HCT116 (cell line): ENCODE measurements at regions not wholly inside any gene's neighbourhood (a gene's known extent, or its start where the extent isn't known, plus 50 kb on each side); places are given as distances from the start of the nearest gene placed in this dataset.

Source experiments
- ATAC-seq: fragments of 200-7000 bp; cut with Tn5 transposase; 2 replicates; pipeline ENCODE4 v1.9.1; 2020; ENCODE audit warnings: mild to moderate bottlenecking, moderate library complexity
- BruUV-seq: library from RNA; stranded (reverse); fragments of 400-500 nt; replicated peaks from 2 replicates; lab custom pipeline; 2021; lab: Mats Ljungman, UMichigan
- CTCF ChIA-PET: fragments of 300-600 bp; sonication (Branson Sonifier 250); formaldehyde crosslinking; loops from one replicate; lab custom pipeline; 2021; ENCODE audit warnings: antibody characterized with exemption; lab: Charles Lee
- POLR2A ChIA-PET: fragments of 300-600, 350-600 bp; sonication (Branson Sonifier 250); formaldehyde crosslinking; loops from one replicate; lab custom pipeline; 2021; ENCODE audit warnings: antibody characterized with exemption; lab: Charles Lee
- RAD21 ChIA-PET, 2 experiments: fragments of 300-600 bp; sonication (Branson Sonifier 250); formaldehyde crosslinking; loops; one replicate each; lab custom pipeline; 2023; ENCODE audit warnings: low total read pairs in 2 of 2; ENCODE audit not compliant: uncharacterized antibody in 2 of 2, unreplicated experiment in 2 of 2, low non-redundant PET in 1 of 2; lab: Charles Lee
- DNase-seq: peaks from one replicate; pipeline ENCODE4 v3.0.0-alpha.2; 2010; ENCODE audit warnings: low read depth, low spot score
- H2AFZ ChIP-seq: fragments of 200-600 bp; shearing (Covaris generic), sonication (generic); 2 replicates; pipeline ENCODE4 v1.6.1; 2017; ENCODE audit warnings: low read depth, mixed run types, mixed read lengths, antibody characterized with exemption, low read length; ENCODE audit not compliant: poor library complexity, severe bottlenecking
- H3K27ac ChIP-seq: 2 replicates; pipeline ENCODE4 v1.5.1; 2012; ENCODE audit warnings: low read depth, low read length
- H3K27me3 ChIP-seq: fragments of 200-600 bp; sonication (generic); 2 replicates; pipeline ENCODE4 v1.6.1; 2016; ENCODE audit warnings: mixed run types, low read length, mixed read lengths; ENCODE audit not compliant: insufficient read depth
- H3K36me3 ChIP-seq, 2 experiments: fragments of 200-500 bp in 1 of 2; fragments of 200-600 bp in 1 of 2; sonication (Bioruptor generic) in 1 of 2; sonication (generic) in 1 of 2; 2 replicates each; pipeline versions ENCODE4 v1.5.1 to v1.6.1; 2014 to 2016; ENCODE audit warnings: low read length in 2 of 2, inconsistent platforms in 1 of 2, mixed read lengths in 1 of 2, mixed run types in 1 of 2; ENCODE audit not compliant: insufficient read depth in 2 of 2, control insufficient read depth in 1 of 2
- H3K4me1 ChIP-seq, 2 experiments: fragments of 200-600 bp in 1 of 2; sonication (generic) in 1 of 2; 2 replicates each; pipeline versions ENCODE4 v1.5.1 to v1.6.1; 2012 to 2017; ENCODE audit warnings: low read length in 2 of 2, inconsistent platforms in 1 of 2, mild to moderate bottlenecking in 1 of 2, mixed read lengths in 1 of 2, mixed run types in 1 of 2, moderate library complexity in 1 of 2; ENCODE audit not compliant: insufficient read depth in 2 of 2, control insufficient read depth in 1 of 2
- H3K4me2 ChIP-seq: fragments of 200-600 bp; sonication (generic); 2 replicates; pipeline ENCODE4 v1.6.1; 2017; ENCODE audit warnings: mixed run types, low read length, mixed read lengths
- H3K4me3 ChIP-seq, 2 experiments: fragments of 200-600 bp in 1 of 2; sonication (generic) in 1 of 2; replicated peaks in 1 of 2; 2 replicates each; pipeline ENCODE4 v1.5.1; 2011 to 2016; ENCODE audit warnings: low read length in 2 of 2, control low read depth in 1 of 2, low read depth in 1 of 2, mild to moderate bottlenecking in 1 of 2, mixed read lengths in 1 of 2, mixed run types in 1 of 2
- H3K79me2 ChIP-seq: fragments of 200-600 bp; sonication (generic); 2 replicates; pipeline ENCODE4 v1.6.1; 2017; ENCODE audit warnings: mild to moderate bottlenecking, mixed run types, low read length, moderate library complexity, mixed read lengths; ENCODE audit not compliant: insufficient read depth
- H3K9ac ChIP-seq: fragments of 200-600 bp; sonication (generic); 2 replicates; pipeline ENCODE4 v1.6.1; 2016; ENCODE audit warnings: low read length, mixed read lengths
- H3K9me2 ChIP-seq: fragments of 200-600 bp; sonication (generic), shearing (Covaris generic); 2 replicates; pipeline ENCODE4 v1.6.1; 2017; ENCODE audit warnings: mixed run types, mild to moderate bottlenecking, moderate library complexity; ENCODE audit not compliant: insufficient read depth
- H3K9me3 ChIP-seq, 2 experiments: fragments of 200-500 bp in 1 of 2; fragments of 200-600 bp in 1 of 2; sonication (Bioruptor generic) in 1 of 2; sonication (generic) in 1 of 2; 2 replicates each; pipeline ENCODE4 v1.6.1; 2014 to 2017; ENCODE audit warnings: low read length in 2 of 2, mixed read lengths in 2 of 2, inconsistent platforms in 1 of 2, low read depth in 1 of 2, mild to moderate bottlenecking in 1 of 2, mixed run types in 1 of 2, moderate library complexity in 1 of 2; ENCODE audit not compliant: control insufficient read depth in 1 of 2, insufficient read depth in 1 of 2
- H4K20me1 ChIP-seq: fragments of 200-600 bp; sonication (generic), shearing (Covaris generic); 2 replicates; pipeline ENCODE4 v1.6.1; 2017; ENCODE audit warnings: mixed run types, mild to moderate bottlenecking, moderate library complexity; ENCODE audit not compliant: insufficient read depth
- CEBPB ChIP-seq: IDR thresholded peaks from 2 replicates; pipeline ENCODE4 v1.6.1; 2012; ENCODE audit warnings: low read depth
- EGR1 ChIP-seq: IDR thresholded peaks from 2 replicates; pipeline ENCODE4 v1.6.1; 2012; ENCODE audit warnings: low read depth
- EZH2 ChIP-seq: fragments of 200-600 bp; sonication (generic); IDR thresholded peaks from 2 replicates; pipeline ENCODE4 v1.6.1; 2017; ENCODE audit warnings: antibody characterized with exemption, mixed run types
- FOSL1 ChIP-seq: IDR thresholded peaks from 2 replicates; pipeline ENCODE4 v1.6.1; 2012; ENCODE audit warnings: low read depth
- POLR2A ChIP-seq: IDR thresholded peaks from 2 replicates; pipeline ENCODE4 v1.7.0; 2011; ENCODE audit warnings: borderline replicate concordance; ENCODE audit not compliant: insufficient read depth, insufficient read length; ENCODE audit errors: extremely low read depth
- POLR2AphosphoS5 ChIP-seq: IDR thresholded peaks from 2 replicates; pipeline ENCODE4 v1.6.1; 2011; ENCODE audit warnings: mild to moderate bottlenecking, low read depth, low read length, moderate library complexity
- RAD21 ChIP-seq: IDR thresholded peaks from 2 replicates; pipeline ENCODE4 v1.6.1; 2012; ENCODE audit warnings: low read depth, mild to moderate bottlenecking
- SRF ChIP-seq: IDR thresholded peaks from 2 replicates; pipeline ENCODE4 v1.6.1; 2012; ENCODE audit warnings: low read depth
- TCF7L2 ChIP-seq: IDR thresholded peaks from 2 replicates; pipeline ENCODE4 v1.7.0; 2011; ENCODE audit warnings: borderline replicate concordance, inconsistent platforms; ENCODE audit not compliant: insufficient read depth, insufficient read length; ENCODE audit errors: extremely low read depth
- ZFX ChIP-seq: fragments of 450-650 bp; IDR thresholded peaks from 2 replicates; pipeline ENCODE4 v1.6.1; 2017
- ZNF274 ChIP-seq: fragments of 200-500 bp; sonication (Bioruptor generic); IDR thresholded peaks from 2 replicates; pipeline ENCODE4 v1.6.1; 2014; ENCODE audit warnings: mild to moderate bottlenecking, low read depth, low read length, inconsistent platforms
- intact Hi-C: fragments of 100-400 bp; cut with micrococcal nuclease; formaldehyde crosslinking; loops from 2 replicates; pipeline ENCODE4 v1.10.0; 2022
- TF ChIP-seq, protein P1 (sequence below): IDR thresholded peaks from 2 replicates; pipeline ENCODE4 v1.6.1; 2012; ENCODE audit warnings: low read depth
- TF ChIP-seq, protein P2 (sequence below): IDR thresholded peaks from 2 replicates; pipeline ENCODE4 v1.6.1; 2011; ENCODE audit warnings: mild to moderate bottlenecking, low read length, moderate library complexity; ENCODE audit not compliant: insufficient replicate concordance; ENCODE audit errors: extremely low read depth
- TF ChIP-seq, protein P3 (sequence below), 3 experiments: fragments of 200-600 bp in 1 of 3; sonication (generic) in 1 of 3; IDR thresholded peaks in 2 of 3; conservative IDR thresholded peaks in 1 of 3; 2 replicates each; pipeline ENCODE4 v1.5.1; 2012 to 2017; ENCODE audit warnings: low read depth in 2 of 3, low read length in 2 of 3, antibody characterized with exemption in 1 of 3, borderline replicate concordance in 1 of 3, control low read depth in 1 of 3, mild to moderate bottlenecking in 1 of 3, mixed read lengths in 1 of 3, mixed run types in 1 of 3, moderate library complexity in 1 of 3; ENCODE audit not compliant: insufficient read depth in 1 of 3
- TF ChIP-seq, protein P4 (sequence below): IDR thresholded peaks from 2 replicates; pipeline ENCODE4 v1.6.1; 2012
- TF ChIP-seq, protein P5 (sequence below): IDR thresholded peaks from 2 replicates; pipeline ENCODE4 v1.6.1; 2012

DNA sequence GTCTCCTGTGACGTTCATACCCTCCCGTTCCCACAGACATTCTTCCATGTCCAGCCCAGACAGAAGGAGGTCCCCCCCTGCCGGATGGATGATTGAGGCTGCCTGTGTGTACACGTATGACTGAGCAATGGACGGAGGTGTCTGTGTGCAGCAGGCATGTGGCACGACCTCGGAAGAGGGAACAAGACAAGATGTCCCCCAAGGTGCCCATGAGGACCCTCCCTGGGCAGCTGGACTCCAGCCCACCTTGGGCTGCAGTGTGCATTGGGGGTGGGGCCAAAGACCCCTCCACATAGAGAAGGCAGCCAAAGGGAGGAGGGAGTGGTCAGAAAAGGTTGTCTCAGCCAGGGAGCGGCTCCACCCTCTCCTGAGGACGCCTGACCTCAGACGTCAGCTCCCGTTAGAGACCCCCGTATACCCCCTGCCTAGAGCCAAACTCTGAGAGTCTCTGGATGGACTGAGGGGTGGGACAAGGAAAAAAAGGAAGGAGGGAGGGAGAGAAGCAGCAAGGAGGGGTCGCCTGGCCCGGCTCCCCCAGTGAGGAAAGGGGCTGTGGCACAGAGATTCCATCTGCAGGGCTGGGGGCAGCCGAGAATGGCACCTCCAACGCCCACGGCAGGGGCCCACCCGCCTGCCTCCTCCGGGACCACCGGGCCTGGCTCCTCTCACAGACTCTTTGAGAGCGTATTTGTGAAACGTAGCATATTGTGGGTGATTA is 92.9 kb upstream of the BHLHE23 start:
- POLR2A ChIA-PET = no interaction called here
- no peak for ATAC-seq
- Histone ChIP-seq H3K4me2 (no peak overlapping the region), H3K4me3 (no peak overlapping the region)
- TF ChIP-seq, protein P1, sequence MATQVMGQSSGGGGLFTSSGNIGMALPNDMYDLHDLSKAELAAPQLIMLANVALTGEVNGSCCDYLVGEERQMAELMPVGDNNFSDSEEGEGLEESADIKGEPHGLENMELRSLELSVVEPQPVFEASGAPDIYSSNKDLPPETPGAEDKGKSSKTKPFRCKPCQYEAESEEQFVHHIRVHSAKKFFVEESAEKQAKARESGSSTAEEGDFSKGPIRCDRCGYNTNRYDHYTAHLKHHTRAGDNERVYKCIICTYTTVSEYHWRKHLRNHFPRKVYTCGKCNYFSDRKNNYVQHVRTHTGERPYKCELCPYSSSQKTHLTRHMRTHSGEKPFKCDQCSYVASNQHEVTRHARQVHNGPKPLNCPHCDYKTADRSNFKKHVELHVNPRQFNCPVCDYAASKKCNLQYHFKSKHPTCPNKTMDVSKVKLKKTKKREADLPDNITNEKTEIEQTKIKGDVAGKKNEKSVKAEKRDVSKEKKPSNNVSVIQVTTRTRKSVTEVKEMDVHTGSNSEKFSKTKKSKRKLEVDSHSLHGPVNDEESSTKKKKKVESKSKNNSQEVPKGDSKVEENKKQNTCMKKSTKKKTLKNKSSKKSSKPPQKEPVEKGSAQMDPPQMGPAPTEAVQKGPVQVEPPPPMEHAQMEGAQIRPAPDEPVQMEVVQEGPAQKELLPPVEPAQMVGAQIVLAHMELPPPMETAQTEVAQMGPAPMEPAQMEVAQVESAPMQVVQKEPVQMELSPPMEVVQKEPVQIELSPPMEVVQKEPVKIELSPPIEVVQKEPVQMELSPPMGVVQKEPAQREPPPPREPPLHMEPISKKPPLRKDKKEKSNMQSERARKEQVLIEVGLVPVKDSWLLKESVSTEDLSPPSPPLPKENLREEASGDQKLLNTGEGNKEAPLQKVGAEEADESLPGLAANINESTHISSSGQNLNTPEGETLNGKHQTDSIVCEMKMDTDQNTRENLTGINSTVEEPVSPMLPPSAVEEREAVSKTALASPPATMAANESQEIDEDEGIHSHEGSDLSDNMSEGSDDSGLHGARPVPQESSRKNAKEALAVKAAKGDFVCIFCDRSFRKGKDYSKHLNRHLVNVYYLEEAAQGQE = no peak
- TF ChIP-seq EGR1 (no peak), FOSL1 (no peak), ZNF274 (no peak), EZH2 (no peak), POLR2AphosphoS5 (no peak), SRF (no peak), CEBPB (no peak), POLR2A (no peak), RAD21 (no peak), ZFX (no peak), TCF7L2 (no peak)
- TF ChIP-seq, protein P2, sequence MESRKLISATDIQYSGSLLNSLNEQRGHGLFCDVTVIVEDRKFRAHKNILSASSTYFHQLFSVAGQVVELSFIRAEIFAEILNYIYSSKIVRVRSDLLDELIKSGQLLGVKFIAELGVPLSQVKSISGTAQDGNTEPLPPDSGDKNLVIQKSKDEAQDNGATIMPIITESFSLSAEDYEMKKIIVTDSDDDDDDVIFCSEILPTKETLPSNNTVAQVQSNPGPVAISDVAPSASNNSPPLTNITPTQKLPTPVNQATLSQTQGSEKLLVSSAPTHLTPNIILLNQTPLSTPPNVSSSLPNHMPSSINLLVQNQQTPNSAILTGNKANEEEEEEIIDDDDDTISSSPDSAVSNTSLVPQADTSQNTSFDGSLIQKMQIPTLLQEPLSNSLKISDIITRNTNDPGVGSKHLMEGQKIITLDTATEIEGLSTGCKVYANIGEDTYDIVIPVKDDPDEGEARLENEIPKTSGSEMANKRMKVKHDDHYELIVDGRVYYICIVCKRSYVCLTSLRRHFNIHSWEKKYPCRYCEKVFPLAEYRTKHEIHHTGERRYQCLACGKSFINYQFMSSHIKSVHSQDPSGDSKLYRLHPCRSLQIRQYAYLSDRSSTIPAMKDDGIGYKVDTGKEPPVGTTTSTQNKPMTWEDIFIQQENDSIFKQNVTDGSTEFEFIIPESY = no peak
- TF ChIP-seq, protein P3, sequence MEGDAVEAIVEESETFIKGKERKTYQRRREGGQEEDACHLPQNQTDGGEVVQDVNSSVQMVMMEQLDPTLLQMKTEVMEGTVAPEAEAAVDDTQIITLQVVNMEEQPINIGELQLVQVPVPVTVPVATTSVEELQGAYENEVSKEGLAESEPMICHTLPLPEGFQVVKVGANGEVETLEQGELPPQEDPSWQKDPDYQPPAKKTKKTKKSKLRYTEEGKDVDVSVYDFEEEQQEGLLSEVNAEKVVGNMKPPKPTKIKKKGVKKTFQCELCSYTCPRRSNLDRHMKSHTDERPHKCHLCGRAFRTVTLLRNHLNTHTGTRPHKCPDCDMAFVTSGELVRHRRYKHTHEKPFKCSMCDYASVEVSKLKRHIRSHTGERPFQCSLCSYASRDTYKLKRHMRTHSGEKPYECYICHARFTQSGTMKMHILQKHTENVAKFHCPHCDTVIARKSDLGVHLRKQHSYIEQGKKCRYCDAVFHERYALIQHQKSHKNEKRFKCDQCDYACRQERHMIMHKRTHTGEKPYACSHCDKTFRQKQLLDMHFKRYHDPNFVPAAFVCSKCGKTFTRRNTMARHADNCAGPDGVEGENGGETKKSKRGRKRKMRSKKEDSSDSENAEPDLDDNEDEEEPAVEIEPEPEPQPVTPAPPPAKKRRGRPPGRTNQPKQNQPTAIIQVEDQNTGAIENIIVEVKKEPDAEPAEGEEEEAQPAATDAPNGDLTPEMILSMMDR (IDR thresholded peaks at IDR 0.05 in 2 of 3, conservative IDR thresholded peaks at IDR 0.05 in 1 of 3; ENCODE audit: borderline replicate concordance in 1 of 3, insufficient read depth in 1 of 3, low read depth in 2 of 3, low read length in 2 of 3) = no peak
- TF ChIP-seq, protein P4, sequence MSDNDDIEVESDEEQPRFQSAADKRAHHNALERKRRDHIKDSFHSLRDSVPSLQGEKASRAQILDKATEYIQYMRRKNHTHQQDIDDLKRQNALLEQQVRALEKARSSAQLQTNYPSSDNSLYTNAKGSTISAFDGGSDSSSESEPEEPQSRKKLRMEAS = no peak
- TF ChIP-seq, protein P5, sequence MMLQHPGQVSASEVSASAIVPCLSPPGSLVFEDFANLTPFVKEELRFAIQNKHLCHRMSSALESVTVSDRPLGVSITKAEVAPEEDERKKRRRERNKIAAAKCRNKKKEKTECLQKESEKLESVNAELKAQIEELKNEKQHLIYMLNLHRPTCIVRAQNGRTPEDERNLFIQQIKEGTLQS = no peak
- TF ChIP-seq, all 23 proteins: peak for 0
- Histone ChIP-seq H3K9ac (no peak overlapping the region), H3K27ac (no peak overlapping the region), H3K79me2 (no peaks in the 10 kb centered on the region), H3K36me3 (no peaks in the 10 kb centered on the region), H4K20me1 (no peaks in the 10 kb centered on the region), H2AFZ (no peak overlapping the region), H3K9me2 (no peaks in the 10 kb centered on the region), H3K4me1 (peaks cover 5 to 15% of the 10 kb centered on the region in 2 experiments), H3K27me3 (peaks cover 4% of the 10 kb centered on the region; the same call in 1 of the 2 replicates), H3K9me3 (no peaks in the 10 kb centered on the region)
- ChIA-PET RAD21 (no interaction called here), CTCF (no interaction called here)
- no TSS peak for BruUV-seq
- no peak for DNase-seq
- intact Hi-C loops = no loop called here
